Hepatocyte (in vitro differentiated cells): ENCODE measurements at regions not wholly inside any gene's neighbourhood (a gene's known extent, or its start where the extent isn't known, plus 50 kb on each side); places are given as distances from the start of the nearest gene placed in this dataset.
A peak's percentile ranks its signal among the peaks of the same experiment; 100 is the strongest.

Source experiments
- DNase-seq: peaks from one replicate; pipeline ENCODE4 v3.0.0-alpha.2; 2016; ENCODE audit warnings: low spot score
- H2AFZ ChIP-seq: fragments of 200-600 bp; sonication (generic); 2 replicates; pipeline ENCODE4 v1.6.0; 2016; ENCODE audit warnings: antibody characterized with exemption, mild to moderate bottlenecking
- H3K27ac ChIP-seq: fragments of 200-600 bp; sonication (generic); 2 replicates; pipeline ENCODE4 v1.5.1; 2016; ENCODE audit warnings: mild to moderate bottlenecking
- H3K27me3 ChIP-seq: fragments of 200-600 bp; sonication (generic); 2 replicates; pipeline ENCODE4 v1.6.1; 2016
- H3K36me3 ChIP-seq: fragments of 200-600 bp; sonication (generic); replicated peaks from 2 replicates; pipeline ENCODE4 v1.5.1; 2016; ENCODE audit warnings: low read depth; ENCODE audit not compliant: insufficient read depth
- H3K4me1 ChIP-seq: fragments of 200-600 bp; sonication (generic); 2 replicates; pipeline ENCODE4 v1.5.1; 2016; ENCODE audit warnings: mild to moderate bottlenecking, moderate library complexity; ENCODE audit not compliant: insufficient read depth
- H3K4me2 ChIP-seq: fragments of 200-600 bp; sonication (generic); 2 replicates; pipeline ENCODE4 v1.6.0; 2016
- H3K4me3 ChIP-seq: fragments of 200-600 bp; sonication (generic); 2 replicates; pipeline ENCODE4 v1.5.1; 2016; ENCODE audit warnings: mild to moderate bottlenecking
- H3K79me2 ChIP-seq: fragments of 200-600 bp; sonication (generic); 2 replicates; pipeline ENCODE4 v1.6.0; 2017; ENCODE audit warnings: mild to moderate bottlenecking
- H3K9me2 ChIP-seq: fragments of 200-600 bp; sonication (generic); replicated peaks from 2 replicates; pipeline ENCODE4 v1.6.0; 2017; ENCODE audit warnings: mild to moderate bottlenecking; ENCODE audit not compliant: insufficient read depth
- H3K9me3 ChIP-seq: fragments of 200-600 bp; sonication (generic); 2 replicates; pipeline ENCODE4 v1.5.1; 2016; ENCODE audit warnings: low read depth, mild to moderate bottlenecking
- H4K20me1 ChIP-seq: fragments of 200-600 bp; sonication (generic); 2 replicates; pipeline ENCODE4 v1.6.0; 2016; ENCODE audit warnings: mild to moderate bottlenecking; ENCODE audit not compliant: insufficient read depth, poor library complexity, severe bottlenecking
- EZH2 ChIP-seq: fragments of 200-600 bp; sonication (generic); IDR thresholded peaks from 2 replicates; pipeline ENCODE4 v1.6.1; 2016; ENCODE audit warnings: antibody characterized with exemption, mild to moderate bottlenecking, borderline replicate concordance
- EZH2phosphoT487 ChIP-seq: fragments of 200-600 bp; sonication (generic); IDR thresholded peaks from one replicate; pipeline ENCODE4 v1.6.1; 2018; ENCODE audit warnings: antibody characterized with exemption, mild to moderate bottlenecking, low read depth, moderate library complexity; ENCODE audit not compliant: unreplicated experiment, severe bottlenecking
- WGBS: methylation state at CpG from one replicate; pipeline ENCODE4 v1.1.6; 2016; ENCODE audit warnings: low lambda C conversion rate; ENCODE audit errors: missing lambda C conversion rate; 5-methylcytosine and 5-hydroxymethylcytosine counted together
- TF ChIP-seq, protein P1 (sequence below): fragments of 200-600 bp; sonication (generic); IDR thresholded peaks from 2 replicates; pipeline ENCODE4 v1.5.1; 2016; ENCODE audit warnings: antibody characterized with exemption, mild to moderate bottlenecking; ENCODE audit not compliant: poor library complexity

DNA sequence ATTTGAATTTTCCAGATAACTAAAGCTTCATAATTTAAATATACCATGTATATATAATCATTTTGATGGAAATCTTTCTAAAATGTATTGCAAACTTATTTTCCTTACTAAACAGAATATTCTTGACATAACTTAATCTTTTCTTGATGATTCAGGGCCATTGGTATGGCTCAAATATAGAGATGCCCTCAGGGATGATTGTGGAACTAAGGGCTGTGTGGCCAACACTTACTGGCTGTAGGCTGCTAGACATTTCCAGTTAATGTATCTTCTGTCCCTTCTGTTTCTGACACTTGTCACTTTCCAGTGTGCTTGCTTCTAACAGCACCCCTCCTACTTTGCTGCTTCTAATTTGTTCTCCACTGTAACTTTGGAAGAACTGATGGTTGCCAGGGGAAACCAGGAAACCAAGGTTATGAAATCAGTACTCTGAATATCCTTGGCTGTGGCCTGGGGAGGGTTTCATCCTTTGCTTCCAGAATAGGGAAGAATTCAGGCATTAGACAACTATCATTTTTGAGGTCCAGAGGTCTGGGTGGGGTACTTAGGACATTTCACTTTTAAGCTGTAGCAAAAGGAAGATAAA lies 697.2 kb downstream of the ETS1 start:
- H3K4me3 ChIP-seq = no peak overlapping the region
- TF ChIP-seq, protein P1, sequence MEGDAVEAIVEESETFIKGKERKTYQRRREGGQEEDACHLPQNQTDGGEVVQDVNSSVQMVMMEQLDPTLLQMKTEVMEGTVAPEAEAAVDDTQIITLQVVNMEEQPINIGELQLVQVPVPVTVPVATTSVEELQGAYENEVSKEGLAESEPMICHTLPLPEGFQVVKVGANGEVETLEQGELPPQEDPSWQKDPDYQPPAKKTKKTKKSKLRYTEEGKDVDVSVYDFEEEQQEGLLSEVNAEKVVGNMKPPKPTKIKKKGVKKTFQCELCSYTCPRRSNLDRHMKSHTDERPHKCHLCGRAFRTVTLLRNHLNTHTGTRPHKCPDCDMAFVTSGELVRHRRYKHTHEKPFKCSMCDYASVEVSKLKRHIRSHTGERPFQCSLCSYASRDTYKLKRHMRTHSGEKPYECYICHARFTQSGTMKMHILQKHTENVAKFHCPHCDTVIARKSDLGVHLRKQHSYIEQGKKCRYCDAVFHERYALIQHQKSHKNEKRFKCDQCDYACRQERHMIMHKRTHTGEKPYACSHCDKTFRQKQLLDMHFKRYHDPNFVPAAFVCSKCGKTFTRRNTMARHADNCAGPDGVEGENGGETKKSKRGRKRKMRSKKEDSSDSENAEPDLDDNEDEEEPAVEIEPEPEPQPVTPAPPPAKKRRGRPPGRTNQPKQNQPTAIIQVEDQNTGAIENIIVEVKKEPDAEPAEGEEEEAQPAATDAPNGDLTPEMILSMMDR = no peak
- no peak for TF ChIP-seq EZH2
- no peak for TF ChIP-seq EZH2phosphoT487
- no peaks in the 10 kb centered on the region for H3K79me2 ChIP-seq
- H3K9me3 ChIP-seq = no peaks in the 10 kb centered on the region
- no peak overlapping the region for H2AFZ ChIP-seq
- H3K36me3 ChIP-seq = no peaks in the 10 kb centered on the region
- no peak overlapping the region for H3K27ac ChIP-seq
- no peaks in the 10 kb centered on the region for H3K27me3 ChIP-seq
- no peaks in the 10 kb centered on the region for H3K9me2 ChIP-seq
- H4K20me1 ChIP-seq = no peaks in the 10 kb centered on the region
- H3K4me2 ChIP-seq = no peak overlapping the region
- H3K4me1 ChIP-seq = no peaks in the 10 kb centered on the region
- no peak for DNase-seq

DNA sequence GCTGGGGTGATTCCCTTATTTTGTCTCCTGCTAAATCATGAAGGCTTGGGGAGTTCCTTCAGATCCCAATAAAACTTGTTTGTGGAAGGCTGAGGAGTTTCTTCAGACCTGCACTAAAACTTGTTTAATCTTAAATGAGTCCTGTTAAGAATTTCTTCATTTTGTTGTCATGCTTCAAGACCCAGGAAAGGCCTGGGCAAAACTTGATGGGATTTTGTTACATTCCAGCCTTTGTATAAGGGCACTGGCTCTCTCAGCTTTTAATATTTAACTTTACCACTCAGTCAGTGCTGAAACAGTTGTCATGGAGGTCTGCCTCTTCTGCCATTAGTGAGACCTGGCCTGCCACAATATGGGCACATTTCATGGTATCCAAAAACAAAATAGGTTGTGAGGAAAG lies 699.0 kb downstream of the ETS1 start:
- Histone ChIP-seq H3K4me1 (no peaks in the 10 kb centered on the region), H3K9me3 (no peaks in the 10 kb centered on the region), H3K36me3 (no peaks in the 10 kb centered on the region), H3K27me3 (no peaks in the 10 kb centered on the region), H3K27ac (no peak overlapping the region), H3K79me2 (no peaks in the 10 kb centered on the region), H2AFZ (no peak overlapping the region), H3K4me2 (no peak overlapping the region), H4K20me1 (no peaks in the 10 kb centered on the region), H3K9me2 (no peaks in the 10 kb centered on the region), H3K4me3 (no peak overlapping the region)
- TF ChIP-seq, protein P1 = no peak
- no peak for TF ChIP-seq EZH2phosphoT487
- no peak for TF ChIP-seq EZH2
- no peak for DNase-seq

DNA sequence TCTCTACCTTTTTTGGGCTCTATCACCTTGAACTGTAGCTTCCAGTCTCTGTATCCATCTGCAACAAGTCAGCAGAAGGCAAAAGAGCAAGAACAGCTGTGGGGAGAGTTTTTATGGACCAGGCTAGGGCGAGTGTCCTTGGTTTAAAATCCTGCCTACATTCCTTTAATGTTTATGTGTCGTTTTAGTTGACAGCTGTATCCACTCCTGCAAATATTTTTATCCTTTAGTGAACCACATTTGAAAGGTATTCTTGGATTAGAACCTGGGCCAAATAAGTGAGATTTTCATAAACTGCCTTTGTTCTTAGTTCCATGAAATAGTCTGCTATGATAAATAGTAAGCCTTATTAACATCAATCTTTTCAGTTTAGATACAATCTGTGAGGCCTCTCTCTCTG lies 712.2 kb downstream of the ETS1 start:
- Histone ChIP-seq H3K4me1 (no peaks in the 10 kb centered on the region), H4K20me1 (no peaks in the 10 kb centered on the region), H3K9me2 (no peaks in the 10 kb centered on the region), H3K27ac (no peak overlapping the region), H3K9me3 (no peaks in the 10 kb centered on the region), H3K36me3 (no peaks in the 10 kb centered on the region), H3K4me2 (peak overlapping the region; percentile 40), H2AFZ (no peak overlapping the region), H3K4me3 (no peak overlapping the region), H3K79me2 (no peaks in the 10 kb centered on the region), H3K27me3 (no peaks in the 10 kb centered on the region)
- TF ChIP-seq, protein P1 = no peak
- TF ChIP-seq EZH2 = no peak
- no peak for TF ChIP-seq EZH2phosphoT487
- 16% methylated on average over 2 of the region's 2 CpGs for WGBS
- no peak for DNase-seq

DNA sequence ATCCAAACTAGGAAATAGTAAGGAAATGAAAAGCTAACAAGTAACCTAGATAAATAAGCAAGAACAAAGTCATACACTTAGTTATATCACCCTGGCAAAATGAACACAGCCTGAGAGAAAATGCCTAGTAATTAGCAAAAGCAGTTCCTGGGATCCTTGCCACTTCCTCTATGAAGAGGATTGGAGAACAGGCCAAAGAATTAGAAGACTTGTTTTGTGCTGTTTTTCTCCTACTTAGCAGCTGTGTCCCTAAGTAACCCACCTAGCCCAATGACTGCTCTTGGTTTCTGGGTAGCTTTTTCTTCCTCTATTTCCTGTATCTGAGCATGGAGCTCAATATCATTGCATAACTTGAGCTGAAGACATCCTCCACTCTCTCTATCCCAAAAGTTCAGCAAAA lies 713.9 kb downstream of the ETS1 start:
- Histone ChIP-seq H3K9me3 (no peaks in the 10 kb centered on the region), H3K36me3 (no peaks in the 10 kb centered on the region), H2AFZ (no peak overlapping the region), H3K4me3 (no peak overlapping the region), H3K79me2 (no peaks in the 10 kb centered on the region), H3K4me2 (no peak overlapping the region), H3K4me1 (no peaks in the 10 kb centered on the region), H3K27me3 (no peaks in the 10 kb centered on the region), H3K9me2 (no peaks in the 10 kb centered on the region), H4K20me1 (no peaks in the 10 kb centered on the region), H3K27ac (no peak overlapping the region)
- no peak for TF ChIP-seq EZH2
- TF ChIP-seq, protein P1 = no peak
- TF ChIP-seq EZH2phosphoT487 = no peak
- DNase-seq = no peak
